ENCODE measurements at regions not wholly inside any gene's neighbourhood (a gene's known extent, or its start where the extent isn't known, plus 50 kb on each side); places are given as distances from the start of the nearest gene placed in this dataset.
"Not testable (repeated sequence)": the region's sequence is repeated elsewhere in the genome, so short reads cannot be mapped to it uniquely, and the experiment has no call there.

DNA sequence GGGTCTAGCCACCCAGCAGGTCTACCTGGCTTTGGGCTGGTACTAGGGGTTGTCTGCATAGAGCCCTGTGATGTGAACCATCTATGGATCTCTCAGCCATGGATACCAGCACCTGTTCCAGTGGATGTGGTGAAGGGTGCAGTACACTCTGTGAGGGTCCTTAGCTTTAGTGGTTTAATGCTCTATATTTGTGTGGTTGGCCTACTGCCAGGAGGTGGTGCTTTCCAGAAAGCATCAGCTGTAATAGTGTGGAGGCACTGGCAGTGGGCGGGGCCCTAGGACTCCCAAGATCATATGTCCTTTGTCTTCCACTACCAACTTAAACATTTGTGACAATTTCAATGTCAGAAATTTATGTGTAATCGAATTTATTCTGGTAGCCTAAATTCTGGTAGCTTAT, 1065.1 kb downstream of the RPIA start:
- ATAC-seq; H3K9me3 ChIP-seq (ENCODE audit: control insufficient read depth, insufficient read depth, low read depth, low read length); H3K4me3 ChIP-seq (ENCODE audit: low read depth in 2 of 2, low read length in 2 of 2); H3K4me1 ChIP-seq (ENCODE audit: control insufficient read depth, insufficient read depth, low read length); CTCF ChIA-PET; H3K27ac ChIP-seq (ENCODE audit: low read length); in situ Hi-C loops (cut with HindIII; ENCODE audit: low pct_unique_long_range_greater_than_20kb, low sequenced_read_pairs); intact Hi-C loops (cut with micrococcal nuclease; ENCODE audit: unreplicated experiment); H3K36me3 ChIP-seq (ENCODE audit: control insufficient read depth, insufficient read depth, low read length); H3K27me3 ChIP-seq (ENCODE audit: control insufficient read depth, insufficient read depth, low read length); POLR2A ChIA-PET; DNase-seq (ENCODE audit: low read depth, low spot score); BruUV-seq (replicated peaks): not testable (repeated sequence)

DNA sequence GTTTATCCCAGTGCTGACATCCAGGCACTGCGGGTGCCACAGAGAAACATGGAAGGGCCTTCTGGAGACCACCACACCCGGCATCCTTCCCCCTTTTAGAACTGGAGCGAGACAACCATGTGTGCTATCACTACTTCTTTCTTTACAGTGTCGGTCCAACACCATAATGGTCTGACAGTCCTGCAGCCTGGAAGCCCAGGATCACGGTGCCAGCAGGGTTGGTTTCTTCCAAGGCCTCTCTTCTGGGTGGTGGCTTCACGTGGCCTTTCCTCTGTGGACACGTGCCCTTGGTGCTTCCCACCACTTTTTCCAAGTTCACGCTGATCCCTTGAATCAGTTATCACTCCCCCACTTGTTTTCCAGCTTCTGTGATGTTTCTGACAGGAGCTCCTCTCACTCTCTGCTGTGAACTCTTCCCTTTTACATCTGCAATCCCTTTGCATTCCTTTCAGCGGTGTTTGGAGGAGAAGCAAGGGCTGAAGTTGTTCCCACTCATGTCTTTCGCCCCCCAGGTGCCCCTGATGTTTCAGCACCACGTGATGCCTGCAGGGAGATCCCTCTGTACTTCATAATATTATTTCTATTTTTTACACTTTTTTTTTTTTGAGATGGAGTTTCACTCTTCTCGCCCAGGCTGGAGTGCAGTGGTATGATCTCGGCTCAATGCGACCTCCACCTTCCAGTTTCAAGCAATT, 1067.0 kb downstream of the RPIA start:
- DNase-seq (ENCODE audit: low read depth, low spot score); CTCF ChIA-PET; H3K27ac ChIP-seq (ENCODE audit: low read length); intact Hi-C loops (cut with micrococcal nuclease; ENCODE audit: unreplicated experiment); H3K36me3 ChIP-seq (ENCODE audit: control insufficient read depth, insufficient read depth, low read length); POLR2A ChIA-PET; H3K27me3 ChIP-seq (ENCODE audit: control insufficient read depth, insufficient read depth, low read length); BruUV-seq (replicated peaks); in situ Hi-C loops (cut with HindIII; ENCODE audit: low pct_unique_long_range_greater_than_20kb, low sequenced_read_pairs); H3K4me1 ChIP-seq (ENCODE audit: control insufficient read depth, insufficient read depth, low read length); H3K4me3 ChIP-seq (ENCODE audit: low read depth in 2 of 2, low read length in 2 of 2); H3K9me3 ChIP-seq (ENCODE audit: control insufficient read depth, insufficient read depth, low read depth, low read length); ATAC-seq: not testable (repeated sequence)

DNA sequence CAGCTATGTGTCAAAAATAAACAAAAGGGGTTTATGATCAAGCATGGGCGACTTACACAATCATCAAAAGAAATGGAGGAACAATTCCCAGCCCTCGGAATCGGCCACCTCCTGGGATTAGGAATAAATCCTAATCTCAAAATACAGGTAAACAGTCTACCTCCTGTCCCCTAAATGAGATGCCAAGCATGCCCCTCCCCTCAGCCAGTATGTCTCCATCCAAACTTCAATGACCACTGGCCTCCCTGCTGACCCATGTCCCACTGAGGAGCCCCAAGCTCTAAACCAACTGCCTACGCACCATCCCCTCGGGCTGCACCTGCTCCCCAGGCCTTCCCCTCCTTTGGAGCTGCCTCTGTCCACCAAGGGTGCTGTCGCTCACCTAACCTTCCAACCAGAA, 1069.3 kb downstream of the RPIA start:
- intact Hi-C loops (cut with micrococcal nuclease; ENCODE audit: unreplicated experiment); POLR2A ChIA-PET; in situ Hi-C loops (cut with HindIII; ENCODE audit: low pct_unique_long_range_greater_than_20kb, low sequenced_read_pairs); H3K27ac ChIP-seq (ENCODE audit: low read length); H3K36me3 ChIP-seq (ENCODE audit: control insufficient read depth, insufficient read depth, low read length); BruUV-seq (replicated peaks); H3K4me3 ChIP-seq (ENCODE audit: low read depth in 2 of 2, low read length in 2 of 2); H3K9me3 ChIP-seq (ENCODE audit: control insufficient read depth, insufficient read depth, low read depth, low read length); CTCF ChIA-PET; ATAC-seq; DNase-seq (ENCODE audit: low read depth, low spot score); H3K27me3 ChIP-seq (ENCODE audit: control insufficient read depth, insufficient read depth, low read length); H3K4me1 ChIP-seq (ENCODE audit: control insufficient read depth, insufficient read depth, low read length): not testable (repeated sequence)

DNA sequence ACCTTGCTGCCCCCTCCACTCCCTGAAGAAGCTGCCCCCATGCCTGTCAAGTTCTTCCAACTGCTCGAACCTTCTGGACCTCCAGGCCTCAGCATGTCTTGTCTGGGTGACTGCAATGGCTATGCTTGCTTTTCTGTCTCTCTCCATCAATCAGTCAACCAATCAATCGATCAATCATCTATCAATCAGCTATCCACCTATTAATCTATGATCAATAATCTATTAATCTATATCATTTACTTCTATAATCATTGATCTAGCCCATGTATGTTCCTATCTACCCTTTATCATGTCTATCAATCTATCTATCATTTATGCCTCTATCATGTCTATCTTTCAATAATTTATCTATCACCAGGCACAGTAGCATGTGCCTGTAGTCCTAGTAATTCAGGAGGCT, 1069.7 kb downstream of the RPIA start:
- ATAC-seq; H3K4me3 ChIP-seq (ENCODE audit: low read depth in 2 of 2, low read length in 2 of 2); H3K27ac ChIP-seq (ENCODE audit: low read length); intact Hi-C loops (cut with micrococcal nuclease; ENCODE audit: unreplicated experiment); H3K9me3 ChIP-seq (ENCODE audit: control insufficient read depth, insufficient read depth, low read depth, low read length); POLR2A ChIA-PET; CTCF ChIA-PET; BruUV-seq (replicated peaks); H3K4me1 ChIP-seq (ENCODE audit: control insufficient read depth, insufficient read depth, low read length); H3K27me3 ChIP-seq (ENCODE audit: control insufficient read depth, insufficient read depth, low read length); H3K36me3 ChIP-seq (ENCODE audit: control insufficient read depth, insufficient read depth, low read length); in situ Hi-C loops (cut with HindIII; ENCODE audit: low pct_unique_long_range_greater_than_20kb, low sequenced_read_pairs); DNase-seq (ENCODE audit: low read depth, low spot score): not testable (repeated sequence)

DNA sequence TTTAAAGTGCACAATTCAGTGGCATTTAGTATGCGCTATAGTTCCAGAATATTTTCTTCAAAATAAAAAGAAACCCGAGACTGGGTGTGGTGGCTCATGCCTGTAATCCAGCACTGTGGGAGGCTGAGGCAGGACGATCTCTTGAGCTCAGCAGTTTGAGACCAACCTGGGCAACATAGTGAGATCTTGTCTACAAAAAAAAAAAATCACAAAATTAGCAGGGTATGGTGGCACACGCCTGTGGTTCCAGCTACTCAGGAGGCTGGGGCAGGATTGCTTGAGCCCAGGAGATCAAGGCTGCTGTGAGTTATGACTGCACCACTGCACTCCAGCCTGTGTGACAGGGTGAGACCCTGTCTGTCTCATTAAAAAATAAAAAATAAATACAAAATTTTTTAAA, 1070.4 kb downstream of the RPIA start:
- H3K9me3 ChIP-seq (ENCODE audit: control insufficient read depth, insufficient read depth, low read depth, low read length); H3K27ac ChIP-seq (ENCODE audit: low read length); in situ Hi-C loops (cut with HindIII; ENCODE audit: low pct_unique_long_range_greater_than_20kb, low sequenced_read_pairs); CTCF ChIA-PET; H3K27me3 ChIP-seq (ENCODE audit: control insufficient read depth, insufficient read depth, low read length); intact Hi-C loops (cut with micrococcal nuclease; ENCODE audit: unreplicated experiment); ATAC-seq; H3K4me1 ChIP-seq (ENCODE audit: control insufficient read depth, insufficient read depth, low read length); H3K4me3 ChIP-seq (ENCODE audit: low read depth in 2 of 2, low read length in 2 of 2); DNase-seq (ENCODE audit: low read depth, low spot score); BruUV-seq (replicated peaks); H3K36me3 ChIP-seq (ENCODE audit: control insufficient read depth, insufficient read depth, low read length); POLR2A ChIA-PET: not testable (repeated sequence)

DNA sequence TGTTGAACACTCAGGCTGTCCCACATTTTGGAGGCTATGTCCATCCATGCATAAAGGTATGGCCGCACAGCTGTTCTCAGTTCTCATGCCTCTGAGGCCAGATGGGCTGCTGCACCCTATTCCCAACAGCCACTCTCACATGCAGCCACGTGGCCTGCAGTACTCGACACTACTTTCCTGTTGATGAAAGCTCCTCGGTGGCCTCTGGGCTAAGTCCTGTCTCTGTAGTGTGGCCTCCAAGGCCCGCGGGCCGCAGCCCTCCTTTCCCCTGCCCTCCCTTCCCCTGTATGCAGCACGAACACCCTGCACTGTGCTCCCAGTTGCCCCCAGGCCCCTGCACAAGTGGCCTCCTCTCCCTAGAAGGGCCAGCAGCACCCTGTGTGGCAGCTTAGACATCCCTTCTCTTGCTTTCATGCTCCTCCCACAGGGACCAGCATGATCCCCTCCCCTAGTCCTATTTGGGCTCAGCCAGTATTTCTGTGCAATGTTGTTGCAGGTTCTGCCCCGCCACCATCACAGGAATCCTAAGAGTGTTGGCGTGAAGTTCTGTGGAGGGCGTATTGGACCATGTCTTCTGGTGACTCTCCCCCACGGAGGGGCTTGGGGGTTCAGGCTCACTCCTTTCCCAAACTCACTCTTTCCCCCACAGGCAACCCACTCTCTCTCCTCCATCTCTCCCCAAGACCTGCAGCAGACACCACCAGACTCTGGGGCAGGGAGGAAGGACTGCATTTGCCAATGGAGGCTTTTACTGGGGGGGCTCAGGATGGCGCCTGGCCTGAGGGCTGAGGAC, 1071.2 kb downstream of the RPIA start:
- intact Hi-C loops (cut with micrococcal nuclease; ENCODE audit: unreplicated experiment); H3K27ac ChIP-seq (ENCODE audit: low read length); H3K4me3 ChIP-seq (ENCODE audit: low read depth in 2 of 2, low read length in 2 of 2); BruUV-seq (replicated peaks); H3K27me3 ChIP-seq (ENCODE audit: control insufficient read depth, insufficient read depth, low read length); POLR2A ChIA-PET; in situ Hi-C loops (cut with HindIII; ENCODE audit: low pct_unique_long_range_greater_than_20kb, low sequenced_read_pairs); H3K9me3 ChIP-seq (ENCODE audit: control insufficient read depth, insufficient read depth, low read depth, low read length); H3K36me3 ChIP-seq (ENCODE audit: control insufficient read depth, insufficient read depth, low read length); H3K4me1 ChIP-seq (ENCODE audit: control insufficient read depth, insufficient read depth, low read length); DNase-seq (ENCODE audit: low read depth, low spot score); ATAC-seq; CTCF ChIA-PET: not testable (repeated sequence)

Data from Panc1 (cell line).